Hepatocyte (in vitro differentiated cells): ENCODE measurements at regions not wholly inside any gene's neighbourhood (a gene's known extent, or its start where the extent isn't known, plus 50 kb on each side); places are given as distances from the start of the nearest gene placed in this dataset.

Experiments
- DNase-seq: peaks from one replicate; pipeline ENCODE4 v3.0.0-alpha.2; 2016; ENCODE audit warnings: low spot score
- H2AFZ ChIP-seq: fragments of 200-600 bp; sonication (generic); 2 replicates; pipeline ENCODE4 v1.6.0; 2016; ENCODE audit warnings: antibody characterized with exemption, mild to moderate bottlenecking
- H3K27ac ChIP-seq: fragments of 200-600 bp; sonication (generic); 2 replicates; pipeline ENCODE4 v1.5.1; 2016; ENCODE audit warnings: mild to moderate bottlenecking
- H3K27me3 ChIP-seq: fragments of 200-600 bp; sonication (generic); 2 replicates; pipeline ENCODE4 v1.6.1; 2016
- H3K36me3 ChIP-seq: fragments of 200-600 bp; sonication (generic); replicated peaks from 2 replicates; pipeline ENCODE4 v1.5.1; 2016; ENCODE audit warnings: low read depth; ENCODE audit not compliant: insufficient read depth
- H3K4me1 ChIP-seq: fragments of 200-600 bp; sonication (generic); 2 replicates; pipeline ENCODE4 v1.5.1; 2016; ENCODE audit warnings: mild to moderate bottlenecking, moderate library complexity; ENCODE audit not compliant: insufficient read depth
- H3K4me2 ChIP-seq: fragments of 200-600 bp; sonication (generic); 2 replicates; pipeline ENCODE4 v1.6.0; 2016
- H3K4me3 ChIP-seq: fragments of 200-600 bp; sonication (generic); 2 replicates; pipeline ENCODE4 v1.5.1; 2016; ENCODE audit warnings: mild to moderate bottlenecking
- H3K79me2 ChIP-seq: fragments of 200-600 bp; sonication (generic); 2 replicates; pipeline ENCODE4 v1.6.0; 2017; ENCODE audit warnings: mild to moderate bottlenecking
- H3K9me2 ChIP-seq: fragments of 200-600 bp; sonication (generic); replicated peaks from 2 replicates; pipeline ENCODE4 v1.6.0; 2017; ENCODE audit warnings: mild to moderate bottlenecking; ENCODE audit not compliant: insufficient read depth
- H3K9me3 ChIP-seq: fragments of 200-600 bp; sonication (generic); 2 replicates; pipeline ENCODE4 v1.5.1; 2016; ENCODE audit warnings: low read depth, mild to moderate bottlenecking
- H4K20me1 ChIP-seq: fragments of 200-600 bp; sonication (generic); 2 replicates; pipeline ENCODE4 v1.6.0; 2016; ENCODE audit warnings: mild to moderate bottlenecking; ENCODE audit not compliant: insufficient read depth, poor library complexity, severe bottlenecking
- CTCF ChIP-seq: fragments of 200-600 bp; sonication (generic); IDR thresholded peaks from 2 replicates; pipeline ENCODE4 v1.5.1; 2016; ENCODE audit warnings: antibody characterized with exemption, mild to moderate bottlenecking; ENCODE audit not compliant: poor library complexity
- EZH2 ChIP-seq: fragments of 200-600 bp; sonication (generic); IDR thresholded peaks from 2 replicates; pipeline ENCODE4 v1.6.1; 2016; ENCODE audit warnings: antibody characterized with exemption, mild to moderate bottlenecking, borderline replicate concordance
- EZH2phosphoT487 ChIP-seq: fragments of 200-600 bp; sonication (generic); IDR thresholded peaks from one replicate; pipeline ENCODE4 v1.6.1; 2018; ENCODE audit warnings: antibody characterized with exemption, mild to moderate bottlenecking, low read depth, moderate library complexity; ENCODE audit not compliant: unreplicated experiment, severe bottlenecking
- WGBS: methylation state at CpG from one replicate; pipeline ENCODE4 v1.1.6; 2016; ENCODE audit warnings: low lambda C conversion rate; ENCODE audit errors: missing lambda C conversion rate; 5-methylcytosine and 5-hydroxymethylcytosine counted together

- Histone ChIP-seq H2AFZ (no peak overlapping the region), H3K36me3 (no peaks in the 10 kb centered on the region), H4K20me1 (no peaks in the 10 kb centered on the region), H3K27ac (no peak overlapping the region), H3K79me2 (no peaks in the 10 kb centered on the region), H3K27me3 (peaks cover 6% of the 10 kb centered on the region), H3K4me1 (no peaks in the 10 kb centered on the region), H3K9me2 (no peaks in the 10 kb centered on the region), H3K4me2 (no peak overlapping the region), H3K4me3 (no peak overlapping the region), H3K9me3 (no peaks in the 10 kb centered on the region)
- TF ChIP-seq EZH2 = no peak
- TF ChIP-seq CTCF = no peak
- no peak for TF ChIP-seq EZH2phosphoT487
- DNase-seq = no peak
- WGBS = 88% methylated on average over 5 of the region's 5 CpGs
Observed at GRCh38 chr1:30313584-30313983, 409.8 kb downstream of the MATN1 start.

- H3K9me3 ChIP-seq = no peaks in the 10 kb centered on the region
- H3K4me2 ChIP-seq = no peak overlapping the region
- no peaks in the 10 kb centered on the region for H3K4me1 ChIP-seq
- no peaks in the 10 kb centered on the region for H3K9me2 ChIP-seq
- no peak overlapping the region for H2AFZ ChIP-seq
- H3K27ac ChIP-seq = no peak overlapping the region
- TF ChIP-seq EZH2 (no peak), EZH2phosphoT487 (no peak), CTCF (no peak)
- H3K4me3 ChIP-seq = no peak overlapping the region
- no peak for DNase-seq
- peaks cover 7% of the 10 kb centered on the region for H3K27me3 ChIP-seq
- H4K20me1 ChIP-seq = no peaks in the 10 kb centered on the region
- 88% methylated on average over 6 of the region's 6 CpGs for WGBS
- no peaks in the 10 kb centered on the region for H3K36me3 ChIP-seq
- H3K79me2 ChIP-seq = no peaks in the 10 kb centered on the region
Observed at GRCh38 chr1:30313176-30313575, 410.2 kb downstream of the MATN1 start.

- H3K27me3 ChIP-seq = peaks cover 10% of the 10 kb centered on the region
Observed at GRCh38 chr1:30312226-30312625, 411.2 kb downstream of the MATN1 start.

More at GRCh38 chr1:30312226-30312625, 411.2 kb downstream of the MATN1 start:
- Histone ChIP-seq H3K79me2 (no peaks in the 10 kb centered on the region), H4K20me1 (no peaks in the 10 kb centered on the region), H3K4me2 (no peak overlapping the region), H3K9me3 (no peaks in the 10 kb centered on the region), H3K27ac (no peak overlapping the region), H3K36me3 (no peaks in the 10 kb centered on the region), H3K4me1 (no peaks in the 10 kb centered on the region), H3K9me2 (no peaks in the 10 kb centered on the region), H2AFZ (no peak overlapping the region), H3K4me3 (no peak overlapping the region)
- TF ChIP-seq EZH2 (no peak), EZH2phosphoT487 (no peak), CTCF (no peak)
- WGBS = 89% methylated on average over 7 of the region's 7 CpGs
- DNase-seq = no peak
